Thyroid gland (tissue), 4 donors: ENCODE measurements at regions not wholly inside any gene's neighbourhood (a gene's known extent, or its start where the extent isn't known, plus 50 kb on each side); places are given as distances from the start of the nearest gene placed in this dataset.
"Not testable (repeated sequence)": the region's sequence is repeated elsewhere in the genome, so short reads cannot be mapped to it uniquely, and the experiment has no call there.

Source experiments
- DNase-seq, 2 donors: peaks; one replicate each; pipeline ENCODE4 v3.0.0-alpha.2; 2019
- H3K27ac ChIP-seq, 3 donors: fragments of 200-600 bp; sonication (generic); 1 replicate in 2 of 3; 2 replicates in 1 of 3; pipeline ENCODE4 v1.5.1; 2016 to 2019; ENCODE audit warnings: mild to moderate bottlenecking in 1 of 3, moderate library complexity in 1 of 3
- H3K27me3 ChIP-seq: fragments of 200-600 bp; sonication (generic); one replicate; pipeline ENCODE4 v1.5.1; 2019
- H3K36me3 ChIP-seq, 2 donors: fragments of 200-600 bp; sonication (generic); one replicate each; pipeline ENCODE4 v1.5.1; 2016 to 2019
- H3K4me1 ChIP-seq, 2 donors: fragments of 200-600 bp; sonication (generic); one replicate each; pipeline ENCODE4 v1.5.1; 2017 to 2019
- H3K4me3 ChIP-seq, 3 donors: fragments of 200-600 bp; sonication (generic); replicated peaks in 1 of 3; 1 replicate in 2 of 3; 2 replicates in 1 of 3; pipeline ENCODE4 v1.5.1; 2016; ENCODE audit warnings: mild to moderate bottlenecking in 1 of 3
- H3K9me3 ChIP-seq: fragments of 200-600 bp; sonication (generic); one replicate; pipeline ENCODE4 v1.5.1; 2017
- POLR2A ChIP-seq, 2 donors: fragments of 450-650 bp; IDR thresholded peaks; one replicate each; pipeline ENCODE4 v1.6.1; 2017; ENCODE audit warnings: antibody characterized with exemption in 2 of 2, mild to moderate bottlenecking in 2 of 2, moderate library complexity in 1 of 2
- WGBS, 2 donors: methylation state at CpG; one replicate each; pipeline ENCODE4 v1.1.5; 2017; 5-methylcytosine and 5-hydroxymethylcytosine counted together
- intact Hi-C: fragments of 100-400 bp; cut with DNase I; formaldehyde crosslinking; loops from one replicate; pipeline ENCODE4 v1.15.1; 2023
- TF ChIP-seq, protein P1 (sequence below), 6 experiments: fragments of 200-600 bp in 3 of 6; fragments of 450-650 bp in 3 of 6; sonication (generic) in 3 of 6; IDR thresholded peaks; one replicate each; pipeline ENCODE4 v1.5.1; 2016 to 2019; ENCODE audit warnings: antibody characterized with exemption in 6 of 6, mild to moderate bottlenecking in 2 of 6, inconsistent platforms in 1 of 6, moderate library complexity in 1 of 6

DNA sequence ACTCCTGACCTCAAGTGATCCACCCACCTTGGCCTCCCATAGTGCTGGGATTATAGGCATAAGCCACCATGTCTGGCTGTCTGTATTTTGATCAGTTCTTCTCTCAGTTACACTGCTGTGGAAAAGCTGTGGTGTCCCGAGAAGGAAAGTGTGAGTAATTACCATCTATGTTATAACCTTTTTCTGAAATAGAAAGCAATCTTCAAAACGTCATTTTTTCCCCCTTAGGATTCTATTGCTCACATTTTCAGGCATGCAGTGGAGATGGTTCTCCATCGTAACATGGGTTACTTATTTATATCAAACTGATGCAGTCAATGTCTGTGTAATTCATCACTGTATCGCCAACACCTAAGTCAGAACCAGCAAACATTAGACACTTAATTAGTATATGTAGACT is 103.5 kb upstream of the FAM3C start:
- Histone ChIP-seq H3K4me1 (no peaks in the 10 kb centered on the region), H3K9me3 (no peaks in the 10 kb centered on the region), H3K27ac (no peak overlapping the region), H3K27me3 (no peaks in the 10 kb centered on the region), H3K4me3 (no peak overlapping the region), H3K36me3 (no peaks in the 10 kb centered on the region)
- intact Hi-C loops, result no loop called here
- TF ChIP-seq POLR2A (IDR thresholded peaks at IDR 0.05), result no peak
- TF ChIP-seq, protein P1, sequence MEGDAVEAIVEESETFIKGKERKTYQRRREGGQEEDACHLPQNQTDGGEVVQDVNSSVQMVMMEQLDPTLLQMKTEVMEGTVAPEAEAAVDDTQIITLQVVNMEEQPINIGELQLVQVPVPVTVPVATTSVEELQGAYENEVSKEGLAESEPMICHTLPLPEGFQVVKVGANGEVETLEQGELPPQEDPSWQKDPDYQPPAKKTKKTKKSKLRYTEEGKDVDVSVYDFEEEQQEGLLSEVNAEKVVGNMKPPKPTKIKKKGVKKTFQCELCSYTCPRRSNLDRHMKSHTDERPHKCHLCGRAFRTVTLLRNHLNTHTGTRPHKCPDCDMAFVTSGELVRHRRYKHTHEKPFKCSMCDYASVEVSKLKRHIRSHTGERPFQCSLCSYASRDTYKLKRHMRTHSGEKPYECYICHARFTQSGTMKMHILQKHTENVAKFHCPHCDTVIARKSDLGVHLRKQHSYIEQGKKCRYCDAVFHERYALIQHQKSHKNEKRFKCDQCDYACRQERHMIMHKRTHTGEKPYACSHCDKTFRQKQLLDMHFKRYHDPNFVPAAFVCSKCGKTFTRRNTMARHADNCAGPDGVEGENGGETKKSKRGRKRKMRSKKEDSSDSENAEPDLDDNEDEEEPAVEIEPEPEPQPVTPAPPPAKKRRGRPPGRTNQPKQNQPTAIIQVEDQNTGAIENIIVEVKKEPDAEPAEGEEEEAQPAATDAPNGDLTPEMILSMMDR (IDR thresholded peaks at IDR 0.05), result no peak
- no peak for DNase-seq
- WGBS, 2 donors, result 77 to 88% methylated on average over 4 of the region's 4 CpGs

DNA sequence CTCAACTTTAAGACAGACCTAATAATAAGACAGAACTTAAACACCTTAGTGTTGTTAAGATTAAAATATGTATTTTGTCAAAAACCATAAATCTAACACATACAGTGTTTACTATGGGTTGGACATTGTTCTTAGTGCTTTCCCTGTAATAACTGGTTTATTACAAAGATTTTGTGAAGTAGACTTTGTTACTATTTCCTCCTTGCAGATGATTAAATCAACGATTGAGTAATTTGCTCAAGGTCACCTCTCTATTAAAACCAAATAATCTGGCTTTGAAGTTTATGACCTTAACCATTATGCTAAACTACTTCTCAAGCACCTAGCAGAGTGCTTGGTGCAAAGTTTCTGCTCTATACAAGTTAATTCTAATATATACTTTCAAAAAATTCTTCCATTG is 102.7 kb upstream of the FAM3C start:
- no peaks in the 10 kb centered on the region for H3K27me3 ChIP-seq
- H3K36me3 ChIP-seq, result no peaks in the 10 kb centered on the region
- DNase-seq, result no peak
- H3K27ac ChIP-seq, result no peak overlapping the region
- 89% methylated on average over 1 of the region's 1 CpG for WGBS, 2 donors
- H3K4me1 ChIP-seq, result no peaks in the 10 kb centered on the region
- intact Hi-C loops, result no loop called here
- no peak overlapping the region for H3K4me3 ChIP-seq
- TF ChIP-seq POLR2A (IDR thresholded peaks at IDR 0.05), result no peak
- TF ChIP-seq, protein P1 (IDR thresholded peaks at IDR 0.05), result no peak
- H3K9me3 ChIP-seq, result no peaks in the 10 kb centered on the region

DNA sequence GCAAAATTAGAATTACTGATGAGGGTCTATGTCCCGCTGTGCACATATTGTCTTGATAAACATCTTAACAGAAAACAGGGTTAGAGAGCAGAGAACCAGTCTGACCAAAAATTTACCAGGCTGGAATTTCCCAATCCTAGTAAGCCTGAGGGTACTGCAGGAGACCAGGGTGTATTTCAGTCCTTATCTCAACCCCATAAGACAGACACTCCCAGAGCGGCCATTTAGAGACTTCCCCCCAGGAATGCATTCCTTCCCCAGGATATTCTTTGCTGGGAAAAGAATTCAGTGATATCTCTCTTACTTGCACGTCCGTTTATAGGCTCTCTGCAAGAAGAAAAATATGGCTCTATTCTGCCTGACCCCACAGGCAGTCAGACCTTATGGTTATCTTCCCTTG is 101.4 kb upstream of the FAM3C start:
- H3K9me3 ChIP-seq, H3K4me3 ChIP-seq, H3K4me1 ChIP-seq, H3K27me3 ChIP-seq, intact Hi-C loops, H3K27ac ChIP-seq, DNase-seq, H3K36me3 ChIP-seq: not testable (repeated sequence)
- 94 to 97% methylated on average over 4 of the region's 4 CpGs for WGBS, 2 donors

DNA sequence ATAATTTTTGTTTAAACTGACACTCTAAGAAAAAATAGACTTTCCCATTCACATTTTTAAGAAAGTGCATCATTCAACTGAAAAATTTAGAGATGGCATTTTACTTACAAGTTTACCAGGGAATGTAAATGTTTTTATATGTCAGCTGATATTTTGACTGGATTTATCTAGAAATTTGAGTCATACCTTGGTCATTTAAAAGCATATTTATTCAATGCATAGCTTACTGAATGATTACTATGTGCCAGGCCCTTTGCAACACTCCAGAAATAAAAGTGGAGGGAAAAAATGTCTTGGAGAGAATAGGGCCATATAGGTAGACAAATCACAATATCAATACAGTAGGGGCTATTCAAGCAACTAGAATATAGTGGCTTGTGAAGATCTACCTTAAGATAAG is 98.4 kb upstream of the FAM3C start:
- Histone ChIP-seq H3K36me3 (no peaks in the 10 kb centered on the region), H3K27me3 (no peaks in the 10 kb centered on the region), H3K9me3 (no peaks in the 10 kb centered on the region), H3K4me1 (no peaks in the 10 kb centered on the region), H3K4me3 (no peak overlapping the region), H3K27ac (no peak overlapping the region)
- DNase-seq, result no peak
- TF ChIP-seq, protein P1 (IDR thresholded peaks at IDR 0.05), result no peak
- no peak for TF ChIP-seq POLR2A (IDR thresholded peaks at IDR 0.05)
- intact Hi-C loops, result no loop called here

DNA sequence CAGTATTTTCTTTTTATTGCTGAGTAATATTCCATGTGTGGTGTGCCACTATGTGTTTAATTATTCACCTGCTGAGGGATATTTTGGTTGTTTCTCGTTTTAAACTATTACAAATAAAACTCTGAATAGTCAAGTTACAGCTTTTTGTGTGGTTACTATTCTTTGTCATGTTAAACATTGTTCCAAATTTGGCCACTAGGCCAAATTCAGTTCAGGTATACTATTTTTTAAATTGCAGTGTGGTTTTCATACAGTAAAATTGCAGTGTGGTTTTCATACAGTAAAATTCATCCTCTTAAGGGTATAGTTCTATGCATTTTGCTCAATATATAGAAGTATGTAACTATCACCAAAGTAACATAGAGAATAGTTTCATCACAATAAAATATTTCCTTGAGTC is 97.4 kb upstream of the FAM3C start:
- Histone ChIP-seq H3K27ac (no peak overlapping the region), H3K4me3 (no peak overlapping the region), H3K4me1 (no peaks in the 10 kb centered on the region), H3K36me3 (no peaks in the 10 kb centered on the region), H3K9me3 (no peaks in the 10 kb centered on the region), H3K27me3 (no peaks in the 10 kb centered on the region)
- intact Hi-C loops, result no loop called here
- DNase-seq, result no peak
- TF ChIP-seq, protein P1 (IDR thresholded peaks at IDR 0.05), result no peak
- TF ChIP-seq POLR2A (IDR thresholded peaks at IDR 0.05), result no peak
- WGBS, 2 donors, result 56 to 80% methylated on average over 1 of the region's 1 CpG

DNA sequence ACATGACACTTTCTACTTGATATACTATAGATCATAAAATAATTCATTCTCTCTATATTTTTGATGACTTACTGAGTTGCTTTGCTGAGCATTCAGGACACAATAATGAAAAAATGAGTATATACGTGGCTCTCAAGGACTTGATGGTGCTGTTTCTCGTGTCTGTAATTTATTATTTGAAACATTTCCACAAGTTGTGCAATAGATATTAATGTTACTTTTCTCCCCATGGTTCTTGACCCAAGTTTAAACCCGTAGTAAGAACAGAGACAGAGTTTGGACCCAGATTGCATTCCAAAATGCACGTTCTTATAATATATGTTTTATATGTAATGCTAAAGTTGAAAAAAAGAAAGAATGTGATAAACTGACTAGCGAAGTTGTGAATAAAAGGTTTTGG is 94.2 kb upstream of the FAM3C start:
- Histone ChIP-seq H3K27ac (no peak overlapping the region), H3K4me3 (no peak overlapping the region), H3K27me3 (no peaks in the 10 kb centered on the region), H3K4me1 (no peaks in the 10 kb centered on the region), H3K9me3 (no peaks in the 10 kb centered on the region), H3K36me3 (no peaks in the 10 kb centered on the region)
- DNase-seq, result no peak
- TF ChIP-seq, protein P1 (IDR thresholded peaks at IDR 0.05), result no peak
- TF ChIP-seq POLR2A (IDR thresholded peaks at IDR 0.05), result no peak
- WGBS, 2 donors, result 83 to 90% methylated on average over 5 of the region's 5 CpGs
- intact Hi-C loops, result no loop called here
